ENCODE measurements at regions not wholly inside any gene's neighbourhood (a gene's known extent, or its start where the extent isn't known, plus 50 kb on each side); places are given as distances from the start of the nearest gene placed in this dataset.

GRCh38 chr14:46788994-46789393 is 137.4 kb upstream of the RPL10L start:
- no peaks in the 10 kb centered on the region for H3K4me1 ChIP-seq
- no peaks in the 10 kb centered on the region for H3K36me3 ChIP-seq
- no peaks in the 10 kb centered on the region for H3K27me3 ChIP-seq
- H3K4me3 ChIP-seq, result no peak overlapping the region
- H3K9me3 ChIP-seq (replicated peaks), result no peaks in the 10 kb centered on the region
- no peak overlapping the region for H3K27ac ChIP-seq
- DNase-seq, result no peak

GRCh38 chr14:46782281-46782680 is 130.7 kb upstream of the RPL10L start:
- no peaks in the 10 kb centered on the region for H3K9me3 ChIP-seq (replicated peaks)
- no peak overlapping the region for H3K4me3 ChIP-seq
- no peaks in the 10 kb centered on the region for H3K36me3 ChIP-seq
- no peaks in the 10 kb centered on the region for H3K4me1 ChIP-seq
- peak in 1 of 2 experiments; percentile 5 for DNase-seq
- no peaks in the 10 kb centered on the region for H3K27me3 ChIP-seq
- no peak overlapping the region for H3K27ac ChIP-seq

GRCh38 chr14:46769292-46769691 is 117.7 kb upstream of the RPL10L start:
- no peak overlapping the region for H3K4me3 ChIP-seq
- no peaks in the 10 kb centered on the region for H3K27me3 ChIP-seq
- H3K4me1 ChIP-seq, result no peaks in the 10 kb centered on the region
- H3K27ac ChIP-seq, result no peak overlapping the region
- DNase-seq, result no peak
- no peaks in the 10 kb centered on the region for H3K9me3 ChIP-seq (replicated peaks)
- H3K36me3 ChIP-seq, result no peaks in the 10 kb centered on the region

- Histone ChIP-seq H3K27me3 (no peaks in the 10 kb centered on the region), H3K27ac (no peak overlapping the region), H3K4me1 (no peaks in the 10 kb centered on the region), H3K36me3 (no peaks in the 10 kb centered on the region), H3K9me3 (replicated peaks) (no peaks in the 10 kb centered on the region), H3K4me3 (no peak overlapping the region)
- DNase-seq, result no peak
Measured at GRCh38 chr14:46747001-46747652, 95.5 kb upstream of the RPL10L start.

GRCh38 chr14:46734286-46734685 is 82.7 kb upstream of the RPL10L start:
- no peaks in the 10 kb centered on the region for H3K4me1 ChIP-seq
- H3K27me3 ChIP-seq, result no peaks in the 10 kb centered on the region
- no peaks in the 10 kb centered on the region for H3K36me3 ChIP-seq
- H3K27ac ChIP-seq, result no peak overlapping the region
- H3K9me3 ChIP-seq (replicated peaks), result no peaks in the 10 kb centered on the region
- no peak for DNase-seq
- H3K4me3 ChIP-seq, result no peak overlapping the region

- no peak for DNase-seq
- H3K9me3 ChIP-seq (replicated peaks), result no peaks in the 10 kb centered on the region
- no peak overlapping the region for H3K4me3 ChIP-seq
- no peak overlapping the region for H3K27ac ChIP-seq
- no peaks in the 10 kb centered on the region for H3K27me3 ChIP-seq
- H3K4me1 ChIP-seq, result no peaks in the 10 kb centered on the region
- no peaks in the 10 kb centered on the region for H3K36me3 ChIP-seq
Measured at GRCh38 chr14:46717211-46717610, 65.6 kb upstream of the RPL10L start.

Measured in SJCRH30 (cell line).